K562 (cell line): ENCODE measurements at regions not wholly inside any gene's neighbourhood (a gene's known extent, or its start where the extent isn't known, plus 50 kb on each side); places are given as distances from the start of the nearest gene placed in this dataset.

ENCODE experiments used
- ATF3 ChIP-seq, 2 experiments: fragments of 450-650 bp in 1 of 2; sonication (generic) in 1 of 2; formaldehyde crosslinking in 1 of 2; IDR thresholded peaks in 1 of 2; conservative IDR thresholded peaks in 1 of 2; 2 replicates each; pipeline versions ENCODE4 v1.6.1 to v1.8.1; 2016 to 2023; ENCODE audit warnings: mild to moderate bottlenecking in 2 of 2, moderate library complexity in 2 of 2, inconsistent platforms in 1 of 2, missing genetic modification reagents in 1 of 2
- EP300 ChIP-seq: IDR thresholded peaks from 2 replicates; pipeline ENCODE4 v1.6.1; 2012; ENCODE audit warnings: low read length, improper control_type of control experiment
- ZNF512 ChIP-seq: IDR thresholded peaks from 2 replicates; pipeline ENCODE4 v1.6.1; 2016; ENCODE audit warnings: missing genetic modification characterization, missing compliant biosample characterization

- TF ChIP-seq EP300 (no peak), ATF3 (IDR thresholded peaks at IDR 0.05) (no peak), ATF3 (CRISPR knock-in tag; conservative IDR thresholded peaks at IDR 0.05) (no peak), ZNF512 (tag) (no peak)
These were observed 393.8 kb downstream of the TSHZ3 start for GRCh38 chr19:30955112-30956104.
